Tibial nerve (tissue), 4 donors: ENCODE measurements at regions not wholly inside any gene's neighbourhood (a gene's known extent, or its start where the extent isn't known, plus 50 kb on each side); places are given as distances from the start of the nearest gene placed in this dataset.

Experiments used
- DNase-seq, 2 donors: peaks; one replicate each; pipeline ENCODE4 v3.0.0-alpha.2; 2019; ENCODE audit warnings: low spot score in 2 of 2
- H3K27ac ChIP-seq, 4 donors: fragments of 200-600 bp; sonication (generic) in 3 of 4; one replicate each; pipeline ENCODE4 v1.5.1; 2017 to 2019; ENCODE audit warnings: mild to moderate bottlenecking in 1 of 4
- H3K27me3 ChIP-seq, 2 donors: fragments of 200-600 bp; sonication (generic) in 1 of 2; one replicate each; pipeline versions ENCODE4 v1.5.1 to v1.6.0; 2017 to 2019
- H3K36me3 ChIP-seq, 3 donors: fragments of 200-600 bp; sonication (generic); one replicate each; pipeline ENCODE4 v1.5.1; 2018 to 2019
- H3K4me1 ChIP-seq, 4 donors: fragments of 200-600 bp; sonication (generic) in 3 of 4; one replicate each; pipeline ENCODE4 v1.5.1; 2017 to 2019
- H3K4me3 ChIP-seq, 4 donors: fragments of 200-600 bp; sonication (generic) in 3 of 4; one replicate each; pipeline ENCODE4 v1.5.1; 2017 to 2019; ENCODE audit warnings: mild to moderate bottlenecking in 1 of 4, moderate library complexity in 1 of 4
- H3K9me3 ChIP-seq, 4 donors: fragments of 200-600 bp; sonication (generic) in 3 of 4; one replicate each; pipeline ENCODE4 v1.5.1; 2017 to 2019
- EP300 ChIP-seq, 2 donors: sonication (generic); formaldehyde crosslinking; IDR thresholded peaks; one replicate each; pipeline ENCODE4 v1.6.1; 2017; ENCODE audit warnings: antibody characterized with exemption in 2 of 2, mild to moderate bottlenecking in 1 of 2
- POLR2A ChIP-seq, 2 donors: fragments of 450-650 bp; IDR thresholded peaks; one replicate each; pipeline ENCODE4 v1.6.1; 2017; ENCODE audit warnings: antibody characterized with exemption in 2 of 2, mild to moderate bottlenecking in 2 of 2, moderate library complexity in 2 of 2
- WGBS, 2 donors: methylation state at CpG; one replicate each; pipeline ENCODE4 v1.1.5; 2018; 5-methylcytosine and 5-hydroxymethylcytosine counted together
- TF ChIP-seq, protein P1 (sequence below), 5 experiments: fragments of 200-600 bp in 3 of 5; fragments of 450-650 bp in 2 of 5; sonication (generic) in 3 of 5; IDR thresholded peaks; one replicate each; pipeline ENCODE4 v1.5.1; 2016 to 2019; ENCODE audit warnings: antibody characterized with exemption in 5 of 5, mild to moderate bottlenecking in 3 of 5, moderate library complexity in 2 of 5

- Histone ChIP-seq H3K4me1 (no peaks in the 10 kb centered on the region), H3K27me3 (no peaks in the 10 kb centered on the region), H3K4me3 (no peak overlapping the region), H3K27ac (no peak overlapping the region), H3K9me3 (peaks cover 0 to 4% (median 0%) of the 10 kb centered on the region in 4 donors), H3K36me3 (no peaks in the 10 kb centered on the region)
- no peak for TF ChIP-seq POLR2A (IDR thresholded peaks at IDR 0.05)
- TF ChIP-seq EP300 (IDR thresholded peaks at IDR 0.05): no peak
- TF ChIP-seq, protein P1, sequence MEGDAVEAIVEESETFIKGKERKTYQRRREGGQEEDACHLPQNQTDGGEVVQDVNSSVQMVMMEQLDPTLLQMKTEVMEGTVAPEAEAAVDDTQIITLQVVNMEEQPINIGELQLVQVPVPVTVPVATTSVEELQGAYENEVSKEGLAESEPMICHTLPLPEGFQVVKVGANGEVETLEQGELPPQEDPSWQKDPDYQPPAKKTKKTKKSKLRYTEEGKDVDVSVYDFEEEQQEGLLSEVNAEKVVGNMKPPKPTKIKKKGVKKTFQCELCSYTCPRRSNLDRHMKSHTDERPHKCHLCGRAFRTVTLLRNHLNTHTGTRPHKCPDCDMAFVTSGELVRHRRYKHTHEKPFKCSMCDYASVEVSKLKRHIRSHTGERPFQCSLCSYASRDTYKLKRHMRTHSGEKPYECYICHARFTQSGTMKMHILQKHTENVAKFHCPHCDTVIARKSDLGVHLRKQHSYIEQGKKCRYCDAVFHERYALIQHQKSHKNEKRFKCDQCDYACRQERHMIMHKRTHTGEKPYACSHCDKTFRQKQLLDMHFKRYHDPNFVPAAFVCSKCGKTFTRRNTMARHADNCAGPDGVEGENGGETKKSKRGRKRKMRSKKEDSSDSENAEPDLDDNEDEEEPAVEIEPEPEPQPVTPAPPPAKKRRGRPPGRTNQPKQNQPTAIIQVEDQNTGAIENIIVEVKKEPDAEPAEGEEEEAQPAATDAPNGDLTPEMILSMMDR (IDR thresholded peaks at IDR 0.05): no peak
- no peak for DNase-seq
- WGBS, 2 donors: 71% methylated on average over 2 of the region's 2 CpGs
Measured at GRCh38 chr5:57711471-57711870, 228.9 kb upstream of the ACTBL2 start.

- TF ChIP-seq POLR2A (IDR thresholded peaks at IDR 0.05) (no peak), EP300 (IDR thresholded peaks at IDR 0.05) (no peak)
- TF ChIP-seq, protein P1 (IDR thresholded peaks at IDR 0.05): no peak
Measured at GRCh38 chr5:57710126-57710525, 227.5 kb upstream of the ACTBL2 start.

GRCh38 chr5:57705769-57706168 lies 223.2 kb upstream of the ACTBL2 start:
- Histone ChIP-seq H3K9me3 (peaks cover 0 to 4% (median 0%) of the 10 kb centered on the region in 4 donors), H3K4me1 (no peaks in the 10 kb centered on the region), H3K27me3 (no peaks in the 10 kb centered on the region), H3K36me3 (no peaks in the 10 kb centered on the region), H3K27ac (no peak overlapping the region), H3K4me3 (no peak overlapping the region)
- TF ChIP-seq, protein P1 (IDR thresholded peaks at IDR 0.05): no peak
- no peak for TF ChIP-seq POLR2A (IDR thresholded peaks at IDR 0.05)
- no peak for TF ChIP-seq EP300 (IDR thresholded peaks at IDR 0.05)
- DNase-seq: no peak
- 57 to 60% methylated on average over 3 of the region's 3 CpGs for WGBS, 2 donors

More at GRCh38 chr5:57710126-57710525, 227.5 kb upstream of the ACTBL2 start:
- no peak for DNase-seq
- WGBS, 2 donors: 54 to 61% methylated on average over 1 of the region's 1 CpG
- H3K36me3 ChIP-seq: no peaks in the 10 kb centered on the region
- peaks cover 0 to 4% (median 0%) of the 10 kb centered on the region in 4 donors for H3K9me3 ChIP-seq
- no peak overlapping the region for H3K4me3 ChIP-seq
- no peaks in the 10 kb centered on the region for H3K27me3 ChIP-seq
- H3K27ac ChIP-seq: no peak overlapping the region
- no peaks in the 10 kb centered on the region for H3K4me1 ChIP-seq

DNA sequence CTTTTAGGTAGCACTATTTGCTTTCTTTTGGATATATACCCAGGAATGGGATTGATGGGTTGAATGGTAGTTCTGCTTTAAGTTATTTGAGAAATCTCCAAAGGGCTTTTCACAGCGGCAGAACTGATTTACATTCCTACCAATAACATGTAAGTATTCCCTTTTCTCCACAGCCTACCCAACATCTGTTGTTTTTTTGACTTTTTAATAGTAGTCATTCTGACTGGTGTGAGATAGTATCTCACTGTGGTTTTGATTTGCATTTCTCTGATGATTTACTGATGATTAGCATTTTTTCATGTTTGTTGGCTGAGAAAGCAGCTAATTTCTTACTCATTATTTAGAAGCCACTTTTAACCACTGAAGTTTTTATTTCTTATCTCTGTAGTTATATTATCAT lies 221.1 kb upstream of the ACTBL2 start:
- TF ChIP-seq, protein P1 (IDR thresholded peaks at IDR 0.05): no peak
- TF ChIP-seq POLR2A (IDR thresholded peaks at IDR 0.05) (no peak), EP300 (IDR thresholded peaks at IDR 0.05) (no peak)
- 79 to 85% methylated on average over 1 of the region's 1 CpG for WGBS, 2 donors
- Histone ChIP-seq H3K27ac (no peak overlapping the region), H3K36me3 (no peaks in the 10 kb centered on the region), H3K9me3 (no peaks in the 10 kb centered on the region), H3K27me3 (no peaks in the 10 kb centered on the region), H3K4me1 (peaks cover 0 to 2% (median 0%) of the 10 kb centered on the region in 4 donors), H3K4me3 (no peak overlapping the region)
- no peak for DNase-seq

- 96 to 99% methylated on average over 2 of the region's 2 CpGs for WGBS, 2 donors
- Histone ChIP-seq H3K36me3 (no peaks in the 10 kb centered on the region), H3K27ac (no peak overlapping the region), H3K9me3 (no peaks in the 10 kb centered on the region), H3K27me3 (no peaks in the 10 kb centered on the region), H3K4me1 (peaks cover 0 to 32% (median 12%) of the 10 kb centered on the region in 4 donors), H3K4me3 (no peak overlapping the region)
- TF ChIP-seq EP300 (IDR thresholded peaks at IDR 0.05): no peak
- TF ChIP-seq POLR2A (IDR thresholded peaks at IDR 0.05): no peak
- TF ChIP-seq, protein P1 (IDR thresholded peaks at IDR 0.05): no peak
- no peak for DNase-seq
Measured at GRCh38 chr5:57700484-57700883, 217.9 kb upstream of the ACTBL2 start.
